ENCODE measurements at regions not wholly inside any gene's neighbourhood (a gene's known extent, or its start where the extent isn't known, plus 50 kb on each side); places are given as distances from the start of the nearest gene placed in this dataset.
"Not testable (repeated sequence)": the region's sequence is repeated elsewhere in the genome, so short reads cannot be mapped to it uniquely, and the experiment has no call there.

- TF ChIP-seq CTCF (IDR thresholded peaks at IDR 0.05), result no peak
- TF ChIP-seq POLR2A (IDR thresholded peaks at IDR 0.05), result no peak
- DNase-seq (ENCODE audit: low spot score in 2 of 2), result no peak
- H3K4me3 ChIP-seq (ENCODE audit: low read depth, poor library complexity, severe bottlenecking), result no peak overlapping the region
- intact Hi-C loops (cut with DNase I; ENCODE audit: low total_unique reads), result no loop called here
- WGBS, 2 donors, result 93 to 97% methylated on average over 1 of the region's 1 CpG
Observed at GRCh38 chr3:5358911-5359310, 171.4 kb downstream of the EDEM1 start.

- no peak overlapping the region for H3K4me3 ChIP-seq (ENCODE audit: low read depth, poor library complexity, severe bottlenecking)
- TF ChIP-seq POLR2A (IDR thresholded peaks at IDR 0.05), result no peak
- TF ChIP-seq CTCF (IDR thresholded peaks at IDR 0.05), result no peak
- intact Hi-C loops (cut with DNase I; ENCODE audit: low total_unique reads), result no loop called here
- DNase-seq (ENCODE audit: low spot score in 2 of 2), result no peak
- 83 to 84% methylated on average over 3 of the region's 3 CpGs for WGBS, 2 donors
Observed at GRCh38 chr3:5360453-5360852, 172.9 kb downstream of the EDEM1 start.

GRCh38 chr3:5366746-5367145, 179.2 kb downstream of the EDEM1 start:
- no peak overlapping the region for H3K4me3 ChIP-seq (ENCODE audit: low read depth, poor library complexity, severe bottlenecking)
- intact Hi-C loops (cut with DNase I; ENCODE audit: low total_unique reads), result no loop called here
- no peak for DNase-seq (ENCODE audit: low spot score in 2 of 2)
- no peak for TF ChIP-seq CTCF (IDR thresholded peaks at IDR 0.05)
- TF ChIP-seq POLR2A (IDR thresholded peaks at IDR 0.05), result no peak

GRCh38 chr3:5371555-5371954, 184.0 kb downstream of the EDEM1 start:
- DNase-seq (ENCODE audit: low spot score in 2 of 2); intact Hi-C loops (cut with DNase I; ENCODE audit: low total_unique reads); H3K4me3 ChIP-seq (ENCODE audit: low read depth, poor library complexity, severe bottlenecking): not testable (repeated sequence)
- WGBS, 2 donors, result 94 to 98% methylated on average over 2 of the region's 2 CpGs

GRCh38 chr3:5376761-5377160, 189.3 kb downstream of the EDEM1 start:
- TF ChIP-seq CTCF (IDR thresholded peaks at IDR 0.05), result no peak
- TF ChIP-seq POLR2A (IDR thresholded peaks at IDR 0.05), result no peak
- WGBS, 2 donors, result 56 to 68% methylated on average over 6 of the region's 6 CpGs
- H3K4me3 ChIP-seq (ENCODE audit: low read depth, poor library complexity, severe bottlenecking), result no peak overlapping the region
- intact Hi-C loops (cut with DNase I; ENCODE audit: low total_unique reads), result no loop called here
- DNase-seq (ENCODE audit: low spot score in 2 of 2), result no peak

GRCh38 chr3:5379266-5379665, 191.8 kb downstream of the EDEM1 start:
- 92 to 98% methylated on average over 3 of the region's 3 CpGs for WGBS, 2 donors
- H3K4me3 ChIP-seq (ENCODE audit: low read depth, poor library complexity, severe bottlenecking); intact Hi-C loops (cut with DNase I; ENCODE audit: low total_unique reads); DNase-seq (ENCODE audit: low spot score in 2 of 2): not testable (repeated sequence)

GRCh38 chr3:5383486-5384263, 196.2 kb downstream of the EDEM1 start:
- H3K4me3 ChIP-seq (ENCODE audit: low read depth, poor library complexity, severe bottlenecking); intact Hi-C loops (cut with DNase I; ENCODE audit: low total_unique reads); DNase-seq (ENCODE audit: low spot score in 2 of 2): not testable (repeated sequence)
- 76 to 77% methylated on average over 12 of the region's 12 CpGs for WGBS, 2 donors
